Endothelial cell of umbilical vein (primary cell): ENCODE measurements at regions not wholly inside any gene's neighbourhood (a gene's known extent, or its start where the extent isn't known, plus 50 kb on each side); places are given as distances from the start of the nearest gene placed in this dataset.

ENCODE experiments used
- BruUV-seq: library from RNA; stranded (reverse); fragments of 400-500 nt; replicated peaks from 2 replicates; lab custom pipeline; 2021; lab: Mats Ljungman, UMichigan
- CTCF ChIA-PET: fragments of 300-600, 350-600 bp; sonication (Branson Sonifier 250); formaldehyde crosslinking; loops from one replicate; lab custom pipeline; 2021; ENCODE audit warnings: antibody characterized with exemption, inconsistent platforms; lab: Charles Lee
- POLR2A ChIA-PET: fragments of 300-600, 350-600 bp; sonication (Branson Sonifier 250); formaldehyde crosslinking; loops from one replicate; lab custom pipeline; 2021; ENCODE audit warnings: antibody characterized with exemption, inconsistent platforms; lab: Charles Lee
- DNase-seq: peaks from one replicate; pipeline ENCODE4 v3.0.0-alpha.2; 2011; ENCODE audit warnings: low read depth, low spot score
- FAIRE-seq: peaks from 2 replicates; lab custom pipeline; 2011; peaks lifted over from hg19 to GRCh38; lab: Jason Lieb, UNC
- H2AFZ ChIP-seq: 2 replicates; pipeline ENCODE4 v1.6.0; 2012; ENCODE audit warnings: low read depth, low read length, control low read depth, inconsistent platforms
- H3K27ac ChIP-seq: 2 replicates; pipeline ENCODE4 v1.5.1; 2011; ENCODE audit warnings: low read depth, mild to moderate bottlenecking, control low read depth, low read length, moderate library complexity; ENCODE audit not compliant: insufficient read depth
- H3K27me3 ChIP-seq, 2 experiments: 2 replicates each; pipeline versions ENCODE4 v1.6.0 to v1.6.1; 2011; ENCODE audit warnings: low read length in 2 of 2, mixed read lengths in 1 of 2; ENCODE audit not compliant: control insufficient read depth in 2 of 2, insufficient read depth in 2 of 2
- H3K36me3 ChIP-seq, 2 experiments: 2 replicates in 1 of 2; 3 replicates in 1 of 2; pipeline ENCODE4 v1.5.1; 2011; ENCODE audit warnings: low read length in 2 of 2, mild to moderate bottlenecking in 1 of 2, moderate library complexity in 1 of 2; ENCODE audit not compliant: control insufficient read depth in 2 of 2, insufficient read depth in 2 of 2; ENCODE audit errors: extremely low read depth in 1 of 2
- H3K4me1 ChIP-seq: 3 replicates; pipeline ENCODE4 v1.5.1; 2011; ENCODE audit warnings: mild to moderate bottlenecking, low read length; ENCODE audit not compliant: control insufficient read depth, insufficient read depth; ENCODE audit errors: extremely low read depth
- H3K4me2 ChIP-seq: 2 replicates; pipeline ENCODE4 v1.6.1; 2011; ENCODE audit warnings: low read length, control low read depth, mixed read lengths; ENCODE audit not compliant: insufficient read depth
- H3K4me3 ChIP-seq, 3 experiments: fragments of 200-600 bp in 1 of 3; sonication (generic), shearing (Covaris generic) in 1 of 3; replicated peaks in 1 of 3; 2 replicates each; pipeline ENCODE4 v1.5.1; 2011 to 2016; ENCODE audit warnings: control low read depth in 3 of 3, low read length in 3 of 3, mild to moderate bottlenecking in 2 of 3, inconsistent platforms in 1 of 3, low read depth in 1 of 3, moderate library complexity in 1 of 3; ENCODE audit not compliant: insufficient read depth in 1 of 3
- H3K79me2 ChIP-seq: 2 replicates; pipeline ENCODE4 v1.6.0; 2012; ENCODE audit warnings: low read length, inconsistent platforms; ENCODE audit not compliant: control insufficient read depth, insufficient read depth
- H3K9ac ChIP-seq: replicated peaks from 2 replicates; pipeline ENCODE3; 2011; ENCODE audit warnings: low read length, control low read depth; ENCODE audit not compliant: insufficient read depth; ENCODE audit errors: extremely low read depth
- H3K9me1 ChIP-seq: replicated peaks from 3 replicates; pipeline ENCODE4 v1.6.0; 2011; ENCODE audit warnings: mild to moderate bottlenecking, low read length; ENCODE audit not compliant: control insufficient read depth, insufficient read depth; ENCODE audit errors: extremely low read depth
- H3K9me3 ChIP-seq: replicated peaks from 2 replicates; pipeline ENCODE4 v1.5.1; 2012; ENCODE audit warnings: low read length, inconsistent platforms; ENCODE audit not compliant: control insufficient read depth, insufficient read depth
- H4K20me1 ChIP-seq: replicated peaks from 2 replicates; pipeline ENCODE3; 2011; ENCODE audit warnings: mild to moderate bottlenecking, low read length; ENCODE audit not compliant: control insufficient read depth, insufficient read depth; ENCODE audit errors: extremely low read depth
- EZH2 ChIP-seq: IDR thresholded peaks from 2 replicates; pipeline ENCODE4 v1.6.1; 2012; ENCODE audit warnings: borderline replicate concordance, low read depth, mild to moderate bottlenecking, moderate library complexity, low read length, inconsistent platforms; ENCODE audit not compliant: severe bottlenecking
- FOS ChIP-seq: IDR thresholded peaks from 2 replicates; pipeline ENCODE4 v1.6.1; 2011; ENCODE audit warnings: mild to moderate bottlenecking, low read length, moderate library complexity, borderline replicate concordance; ENCODE audit not compliant: insufficient read depth
- GATA2 ChIP-seq: IDR thresholded peaks from 2 replicates; pipeline ENCODE4 v1.7.0; 2011; ENCODE audit warnings: low read depth, mild to moderate bottlenecking, moderate library complexity, mixed read lengths, low read length; ENCODE audit not compliant: insufficient read length, insufficient read depth
- JUN ChIP-seq: IDR thresholded peaks from 2 replicates; pipeline ENCODE4 v1.6.1; 2011; ENCODE audit warnings: borderline replicate concordance, low read depth; ENCODE audit not compliant: insufficient read length, insufficient read depth
- MAX ChIP-seq: IDR thresholded peaks from 2 replicates; pipeline ENCODE4 v1.6.1; 2011; ENCODE audit not compliant: insufficient read depth, insufficient read length
- MYC ChIP-seq: IDR thresholded peaks from one replicate; pipeline ENCODE4 v1.6.1; 2011; ENCODE audit warnings: mild to moderate bottlenecking, low read depth, low read length
- POLR2A ChIP-seq: IDR thresholded peaks from 2 replicates; pipeline ENCODE4 v1.6.1; 2012; ENCODE audit warnings: low read depth, mild to moderate bottlenecking, control low read depth, low read length
- POLR2AphosphoS5 ChIP-seq: IDR thresholded peaks from 2 replicates; pipeline ENCODE4 v1.6.1; 2012; ENCODE audit warnings: low read depth, mild to moderate bottlenecking, control low read depth, low read length, moderate library complexity; ENCODE audit not compliant: insufficient read depth
- dilution Hi-C: fragments of 300-500 bp; cut with MboI; formaldehyde crosslinking; loops from one replicate; pipeline ENCODE4 v1.15.0; 2019; ENCODE audit warnings: low sequenced_read_pairs; ENCODE audit not compliant: extremely low pct_ligation_motif_present
- intact Hi-C: fragments of 100-400 bp; cut with micrococcal nuclease; formaldehyde crosslinking; loops from one replicate; pipeline ENCODE4 v1.10.0; 2022

- CTCF ChIA-PET, result interaction anchor here (0.7 to 2.1 kb wide), 11 partner anchors 10 to 1609 kb away, joined by 3 to 11 read pairs (median 3); partner anchors contain the start of gene APEX2
- peak overlapping the region; percentile 65 for H3K4me2 ChIP-seq
- no peaks in the 10 kb centered on the region for H3K9me1 ChIP-seq
- no peaks in the 10 kb centered on the region for H3K79me2 ChIP-seq
- dilution Hi-C loops, result no loop called here
- TF ChIP-seq FOS, result no peak
- TF ChIP-seq MYC, result no peak
- no peak for TF ChIP-seq POLR2A
- no peak for TF ChIP-seq EZH2
- TF ChIP-seq GATA2, result no peak
- TF ChIP-seq POLR2AphosphoS5, result no peak
- no peak for TF ChIP-seq MAX
- FAIRE-seq (no peak), DNase-seq (peak; percentile 1)
- H3K4me3 ChIP-seq, result peak overlapping the region in 2 of 3 experiments; percentile 12 to 26
- no peaks in the 10 kb centered on the region for H3K27me3 ChIP-seq
- POLR2A ChIA-PET, result interaction anchor here (0.6 to 1.6 kb wide), 3 partner anchors 169 to 367 kb away, joined by 3 to 15 read pairs (median 3); partner anchors contain the start of gene APEX2
- no peaks in the 10 kb centered on the region for H3K36me3 ChIP-seq
- peak overlapping the region; percentile 98 for H3K9ac ChIP-seq
- peak overlapping the region; percentile 31 for H2AFZ ChIP-seq
- H4K20me1 ChIP-seq, result no peaks in the 10 kb centered on the region
- H3K9me3 ChIP-seq, result no peaks in the 10 kb centered on the region
- H3K4me1 ChIP-seq, result peaks cover 6% of the 10 kb centered on the region
- peak overlapping the region; percentile 62 for H3K27ac ChIP-seq
- no TSS peak for BruUV-seq
- intact Hi-C loops, result no loop called here
Observed at GRCh38 chrX:54640103-54640690, 110.2 kb downstream of the GNL3L start.

GRCh38 chrX:54640736-54641135 lies 110.7 kb downstream of the GNL3L start:
- H3K4me3 ChIP-seq, result no peak overlapping the region
- no peaks in the 10 kb centered on the region for H3K9me3 ChIP-seq
- BruUV-seq, result no TSS peak
- dilution Hi-C loops, result no loop called here
- H3K36me3 ChIP-seq, result no peaks in the 10 kb centered on the region
- peaks cover 6% of the 10 kb centered on the region for H3K4me1 ChIP-seq
- H3K79me2 ChIP-seq, result no peaks in the 10 kb centered on the region
- no peak overlapping the region for H2AFZ ChIP-seq
- no peak for TF ChIP-seq FOS
- TF ChIP-seq MAX, result no peak
- TF ChIP-seq JUN, result no peak
- no peak overlapping the region for H3K9ac ChIP-seq
- DNase-seq, result no peak
- H3K27ac ChIP-seq, result no peak overlapping the region
- no peaks in the 10 kb centered on the region for H3K9me1 ChIP-seq
- no peaks in the 10 kb centered on the region for H3K27me3 ChIP-seq
- intact Hi-C loops, result no loop called here
- no peak overlapping the region for H3K4me2 ChIP-seq
- no peaks in the 10 kb centered on the region for H4K20me1 ChIP-seq
- POLR2A ChIA-PET, result no interaction called here
- FAIRE-seq, result no peak
- CTCF ChIA-PET, result interaction anchor here (0.8 to 2.1 kb wide), 5 partner anchors 75 to 417 kb away, joined by 3 to 11 read pairs (median 8); no protein-coding TSS in a partner anchor
